ENCODE measurements at regions not wholly inside any gene's neighbourhood (a gene's known extent, or its start where the extent isn't known, plus 50 kb on each side); places are given as distances from the start of the nearest gene placed in this dataset.

DNA sequence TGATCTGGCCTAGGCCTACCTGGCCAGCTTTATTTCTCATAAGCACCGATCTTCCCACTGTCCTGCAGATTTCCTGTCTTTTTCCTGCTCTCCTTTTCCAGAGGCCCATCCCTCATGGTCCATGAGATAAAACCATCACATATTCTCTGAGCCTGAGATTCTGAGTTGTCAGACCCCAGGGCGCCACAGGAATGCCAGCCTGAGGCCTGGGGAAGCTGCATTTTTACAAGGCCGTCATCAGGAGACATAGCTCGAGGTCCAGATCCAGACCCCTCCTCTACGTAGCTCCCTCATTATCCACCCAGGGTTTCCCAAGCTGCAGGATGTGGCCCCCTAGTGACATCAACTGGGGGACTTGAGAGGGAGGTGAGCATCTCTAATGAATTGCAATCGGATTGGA is 204.3 kb downstream of the ATPSCKMT start:
- no peaks in the 10 kb centered on the region for H3K36me3 Mint-ChIP-seq (ENCODE audit: low read depth, unreplicated experiment)
- H3K27ac Mint-ChIP-seq (ENCODE audit: unreplicated experiment): no peak overlapping the region
- TF ChIP-seq CTCF (IDR thresholded peaks at IDR 0.05; ENCODE audit: unreplicated experiment): no peak
- no peak for DNase-seq (ENCODE audit: low spot score)
- no peaks in the 10 kb centered on the region for H3K4me1 Mint-ChIP-seq (ENCODE audit: unreplicated experiment)
- no peaks in the 10 kb centered on the region for H3K9me3 Mint-ChIP-seq (ENCODE audit: unreplicated experiment)
- no peak overlapping the region for H3K4me3 Mint-ChIP-seq (ENCODE audit: unreplicated experiment)
- H3K27me3 Mint-ChIP-seq (ENCODE audit: unreplicated experiment): peaks cover 3% of the 10 kb centered on the region

GRCh38 chr5:10036136-10036815 is 213.4 kb downstream of the ATPSCKMT start:
- H3K4me3 Mint-ChIP-seq (ENCODE audit: unreplicated experiment): no peak overlapping the region
- no peak for TF ChIP-seq CTCF (IDR thresholded peaks at IDR 0.05; ENCODE audit: unreplicated experiment)
- H3K27ac Mint-ChIP-seq (ENCODE audit: unreplicated experiment): no peak overlapping the region
- DNase-seq (ENCODE audit: low spot score): no peak
- no peaks in the 10 kb centered on the region for H3K4me1 Mint-ChIP-seq (ENCODE audit: unreplicated experiment)
- H3K27me3 Mint-ChIP-seq (ENCODE audit: unreplicated experiment): peaks cover 1% of the 10 kb centered on the region
- no peaks in the 10 kb centered on the region for H3K36me3 Mint-ChIP-seq (ENCODE audit: low read depth, unreplicated experiment)
- no peaks in the 10 kb centered on the region for H3K9me3 Mint-ChIP-seq (ENCODE audit: unreplicated experiment)

- H3K27ac Mint-ChIP-seq (ENCODE audit: unreplicated experiment): no peak overlapping the region
- H3K27me3 Mint-ChIP-seq (ENCODE audit: unreplicated experiment): peaks cover 1% of the 10 kb centered on the region
- DNase-seq (ENCODE audit: low spot score): no peak
- H3K36me3 Mint-ChIP-seq (ENCODE audit: low read depth, unreplicated experiment): no peaks in the 10 kb centered on the region
- H3K4me3 Mint-ChIP-seq (ENCODE audit: unreplicated experiment): no peak overlapping the region
- TF ChIP-seq CTCF (IDR thresholded peaks at IDR 0.05; ENCODE audit: unreplicated experiment): no peak
- no peaks in the 10 kb centered on the region for H3K9me3 Mint-ChIP-seq (ENCODE audit: unreplicated experiment)
- H3K4me1 Mint-ChIP-seq (ENCODE audit: unreplicated experiment): no peaks in the 10 kb centered on the region
Measured at GRCh38 chr5:10034001-10034400, 215.7 kb downstream of the ATPSCKMT start.

GRCh38 chr5:10031817-10032216 is 217.9 kb downstream of the ATPSCKMT start:
- H3K36me3 Mint-ChIP-seq (ENCODE audit: low read depth, unreplicated experiment): no peaks in the 10 kb centered on the region
- H3K9me3 Mint-ChIP-seq (ENCODE audit: unreplicated experiment): no peaks in the 10 kb centered on the region
- DNase-seq (ENCODE audit: low spot score): no peak
- no peak overlapping the region for H3K27ac Mint-ChIP-seq (ENCODE audit: unreplicated experiment)
- no peak for TF ChIP-seq CTCF (IDR thresholded peaks at IDR 0.05; ENCODE audit: unreplicated experiment)
- no peak overlapping the region for H3K4me3 Mint-ChIP-seq (ENCODE audit: unreplicated experiment)
- no peaks in the 10 kb centered on the region for H3K27me3 Mint-ChIP-seq (ENCODE audit: unreplicated experiment)
- no peaks in the 10 kb centered on the region for H3K4me1 Mint-ChIP-seq (ENCODE audit: unreplicated experiment)

DNA sequence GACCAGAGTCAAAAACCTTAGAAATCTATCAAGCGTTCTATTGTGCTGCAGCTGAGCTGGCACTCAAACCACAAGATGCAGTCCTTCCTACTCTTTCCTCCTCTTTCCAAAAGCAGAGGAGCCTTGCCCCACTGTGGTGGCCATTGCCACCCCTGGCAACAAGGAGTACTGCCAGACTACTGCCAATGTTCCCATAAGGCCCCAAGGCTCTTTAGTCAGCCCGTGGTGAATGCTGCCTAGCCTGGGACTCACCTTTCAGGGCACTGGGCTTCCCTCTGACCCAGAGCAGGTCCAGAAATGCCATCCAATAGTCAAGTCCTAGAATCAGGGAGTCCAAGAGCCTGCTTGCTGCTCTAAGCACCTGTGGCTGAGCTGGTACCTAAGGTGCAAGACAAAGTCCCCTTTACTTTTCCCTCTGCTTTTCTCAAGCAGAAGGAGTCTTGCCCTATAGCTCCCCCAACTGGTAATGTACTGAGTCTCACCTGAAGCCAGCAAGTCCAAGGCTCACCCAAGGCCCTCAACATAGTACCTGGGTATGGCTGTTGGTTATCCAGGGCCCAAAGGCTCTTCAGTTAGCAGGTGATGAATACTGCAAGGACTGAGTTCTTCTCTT is 219.4 kb downstream of the ATPSCKMT start:
- H3K9me3 Mint-ChIP-seq (ENCODE audit: unreplicated experiment): no peaks in the 10 kb centered on the region
- DNase-seq (ENCODE audit: low spot score): peak; percentile 53
- H3K27ac Mint-ChIP-seq (ENCODE audit: unreplicated experiment): no peak overlapping the region
- no peaks in the 10 kb centered on the region for H3K4me1 Mint-ChIP-seq (ENCODE audit: unreplicated experiment)
- no peaks in the 10 kb centered on the region for H3K36me3 Mint-ChIP-seq (ENCODE audit: low read depth, unreplicated experiment)
- TF ChIP-seq CTCF (IDR thresholded peaks at IDR 0.05; ENCODE audit: unreplicated experiment): peak; percentile 18
- H3K4me3 Mint-ChIP-seq (ENCODE audit: unreplicated experiment): no peak overlapping the region
- no peaks in the 10 kb centered on the region for H3K27me3 Mint-ChIP-seq (ENCODE audit: unreplicated experiment)
